Left ventricle myocardium superior (tissue), 1 donor: ENCODE measurements at regions not wholly inside any gene's neighbourhood (a gene's known extent, or its start where the extent isn't known, plus 50 kb on each side); places are given as distances from the start of the nearest gene placed in this dataset.

Source experiments
- ATAC-seq: fragments of 200-7000 bp; cut with Tn5 transposase; one replicate; pipeline ENCODE4 v1.9.1; 2020; ENCODE audit warnings: mild to moderate bottlenecking, moderate library complexity
- DNase-seq: peaks from one replicate; pipeline ENCODE4 v3.0.0-alpha.2; 2020
- intact Hi-C: fragments of 100-400 bp; cut with micrococcal nuclease; formaldehyde crosslinking; loops from one replicate; pipeline ENCODE4 v1.11.0; 2022
- donor health status: DM: no; HTN: yes; CAD: no; lungs with severe emphysema.

GRCh38 chr4:111811661-111812060 lies 333.6 kb upstream of the FAM241A start:
- intact Hi-C loops = no loop called here
- no peak for DNase-seq
- no peak for ATAC-seq

DNA sequence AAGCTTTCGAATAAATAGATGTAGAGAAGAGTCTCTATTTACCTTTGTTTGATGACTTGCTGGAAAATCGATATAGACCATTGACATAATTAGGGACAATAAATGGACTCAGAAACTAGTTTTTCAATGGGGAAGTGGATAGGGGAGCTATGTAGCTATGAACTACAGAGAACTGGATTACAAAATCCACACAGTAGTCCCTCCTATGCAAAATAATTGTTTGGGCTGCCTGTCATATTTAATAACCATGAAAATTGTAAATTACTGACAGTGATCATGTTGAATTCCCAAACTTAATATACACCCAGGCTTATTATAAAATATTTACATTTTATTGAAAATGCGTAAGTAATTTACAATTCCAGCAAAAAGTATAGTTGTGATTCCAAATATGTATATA lies 333.1 kb upstream of the FAM241A start:
- DNase-seq = no peak
- ATAC-seq = no peak

GRCh38 chr4:111812760-111813159 lies 332.5 kb upstream of the FAM241A start:
- no peak for DNase-seq
- no peak for ATAC-seq
- intact Hi-C loops = no loop called here

More for the DNA sequence above, 333.1 kb upstream of the FAM241A start:
- intact Hi-C loops = no loop called here

- intact Hi-C loops = no loop called here
- ATAC-seq (no peak), DNase-seq (no peak)
These were observed 331.6 kb upstream of the FAM241A start for GRCh38 chr4:111813555-111814140.

DNA sequence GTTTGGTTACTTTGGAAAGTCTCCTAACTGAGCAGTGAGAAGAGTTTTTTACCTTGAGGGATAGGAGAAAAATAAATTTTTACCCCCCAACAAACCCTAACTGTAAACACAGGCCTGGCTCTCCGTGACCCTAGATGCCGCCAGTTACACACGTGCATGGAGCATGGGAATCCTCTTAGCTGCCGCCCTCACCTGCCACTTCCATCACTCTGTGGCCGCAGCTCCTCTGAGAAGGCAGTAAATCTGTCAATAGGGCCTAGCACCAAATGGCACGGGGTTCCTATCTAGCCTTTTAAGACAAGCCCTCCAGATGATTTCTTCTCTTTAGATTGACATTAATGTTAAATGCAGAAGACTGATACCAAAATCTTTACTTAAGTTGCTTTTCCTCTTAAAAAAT lies 330.3 kb upstream of the FAM241A start:
- DNase-seq (no peak), ATAC-seq (no peak)
- intact Hi-C loops = no loop called here

- no peak for DNase-seq
These were observed 323.9 kb upstream of the FAM241A start for GRCh38 chr4:111821342-111821741.

GRCh38 chr4:111836601-111837000 lies 308.7 kb upstream of the FAM241A start:
- intact Hi-C loops = no loop called here
- no peak for ATAC-seq
- no peak for DNase-seq

More at GRCh38 chr4:111821342-111821741, 323.9 kb upstream of the FAM241A start:
- intact Hi-C loops = no loop called here
- ATAC-seq = no peak

GRCh38 chr4:111837761-111838160 lies 307.5 kb upstream of the FAM241A start:
- intact Hi-C loops = no loop called here
- no peak for DNase-seq
- ATAC-seq = no peak

GRCh38 chr4:111838406-111838930 lies 306.8 kb upstream of the FAM241A start:
- intact Hi-C loops = no loop called here
- DNase-seq = no peak
- ATAC-seq = no peak

GRCh38 chr4:111839141-111839540 lies 306.1 kb upstream of the FAM241A start:
- DNase-seq = no peak
- ATAC-seq = no peak
- intact Hi-C loops = no loop called here

DNA sequence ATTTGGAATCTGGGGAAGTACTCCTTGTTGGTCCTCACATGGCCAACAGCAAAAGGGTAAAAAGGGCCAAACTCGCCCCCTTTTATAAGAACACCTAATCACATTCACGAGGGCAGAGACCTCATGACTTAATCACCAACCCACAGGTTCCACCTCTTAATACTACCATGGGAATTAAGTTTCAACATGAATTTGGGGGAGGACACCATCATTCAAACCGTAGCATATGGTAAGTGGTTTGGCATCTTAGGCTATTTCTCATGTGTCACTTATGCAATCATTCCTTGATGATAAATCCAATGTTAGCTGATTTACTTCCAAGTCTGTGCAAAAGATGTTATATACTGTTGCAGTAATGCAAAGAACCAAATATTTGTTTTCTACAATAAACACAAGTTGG lies 302.9 kb upstream of the FAM241A start:
- ATAC-seq (no peak), DNase-seq (no peak)
- intact Hi-C loops = no loop called here

- ATAC-seq (no peak), DNase-seq (no peak)
- intact Hi-C loops = no loop called here
These were observed 297.8 kb upstream of the FAM241A start for GRCh38 chr4:111847296-111848008.

GRCh38 chr4:111849746-111850284 lies 295.4 kb upstream of the FAM241A start:
- intact Hi-C loops = no loop called here
- no peak for ATAC-seq
- no peak for DNase-seq

DNA sequence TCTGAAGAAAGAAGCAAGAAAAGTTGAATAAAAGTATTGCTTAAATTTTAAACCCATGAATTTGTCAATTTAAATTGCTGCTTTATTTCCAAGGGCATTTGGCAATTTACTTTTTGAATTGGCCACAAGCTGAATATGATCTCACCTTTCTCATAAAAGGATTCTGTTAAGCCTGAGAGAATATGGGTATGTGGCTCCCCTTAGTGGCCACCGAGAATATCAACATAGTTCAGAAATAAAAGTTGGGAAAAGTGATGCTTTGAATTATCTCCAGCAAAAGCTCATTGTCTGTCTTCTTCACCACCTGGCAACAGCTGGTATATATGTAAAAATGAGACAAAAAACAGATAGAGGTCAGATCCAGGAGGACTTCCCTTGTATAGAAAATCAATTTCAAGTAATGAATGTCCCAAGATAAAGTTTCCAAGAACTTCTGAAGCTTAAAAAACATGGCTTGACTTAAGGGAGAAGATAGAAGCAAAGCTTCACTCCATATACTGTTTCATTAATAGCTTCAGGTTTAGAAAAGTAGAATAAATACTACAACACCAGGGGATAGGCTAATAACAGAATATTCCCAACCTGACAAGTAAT lies 290.7 kb upstream of the FAM241A start:
- ATAC-seq (no peak), DNase-seq (no peak)
- intact Hi-C loops = no loop called here

DNA sequence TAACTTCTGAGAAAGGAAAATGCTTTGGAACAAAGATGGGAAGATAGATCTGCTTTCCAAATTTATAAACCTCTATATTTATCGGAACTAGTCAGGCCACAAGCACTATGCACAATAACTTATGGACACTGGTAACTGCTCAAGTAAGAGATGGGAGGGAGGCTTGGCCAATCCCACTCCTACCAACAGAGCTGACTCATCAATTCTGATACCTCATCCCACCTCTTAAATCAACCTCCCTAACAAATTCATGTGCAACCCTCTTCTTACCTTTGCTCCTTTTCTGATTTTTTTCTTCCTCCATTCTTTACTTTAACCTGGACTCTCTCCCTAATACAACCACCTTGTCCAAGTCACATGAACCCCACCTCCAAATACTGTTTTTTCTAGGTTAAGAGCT lies 289.9 kb upstream of the FAM241A start:
- DNase-seq (no peak), ATAC-seq (no peak)
- intact Hi-C loops = no loop called here

DNA sequence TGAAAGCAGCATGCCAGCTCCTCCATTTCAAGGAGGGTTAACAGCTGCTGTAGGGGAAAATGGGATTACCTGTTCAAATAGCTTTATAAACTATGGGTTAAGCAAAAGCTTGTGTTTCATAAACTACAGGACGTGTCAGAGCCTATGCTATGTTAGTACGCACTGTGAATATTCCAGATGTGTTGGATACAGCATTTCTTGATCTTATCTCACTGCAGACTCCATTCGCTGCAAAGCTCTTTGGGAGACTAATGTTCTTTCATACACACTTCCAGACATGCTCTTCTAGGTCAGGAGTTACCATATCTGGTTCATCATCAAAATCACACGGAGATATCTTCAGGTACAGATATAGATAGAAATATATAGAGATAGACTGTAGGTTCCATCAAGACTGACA lies 281.2 kb upstream of the FAM241A start:
- ATAC-seq = no peak
- intact Hi-C loops = no loop called here

DNA sequence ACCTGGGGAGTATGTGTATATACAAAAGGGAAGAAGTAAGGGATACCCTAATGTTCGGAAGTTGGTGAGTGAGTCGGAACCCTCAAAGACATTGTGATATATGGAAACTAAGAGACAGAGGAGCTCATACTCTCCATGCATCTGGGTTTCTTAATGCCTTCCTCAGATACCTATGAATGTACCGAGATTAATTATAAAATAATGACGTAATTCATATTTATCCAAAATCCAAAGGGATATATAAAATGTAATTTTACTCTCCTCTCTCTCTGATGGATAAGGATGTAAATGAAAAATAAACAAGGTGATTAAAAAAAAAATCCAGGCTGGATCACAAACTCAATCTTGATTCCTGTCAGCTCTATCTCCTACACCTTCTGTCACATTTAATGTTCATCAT lies 275.9 kb upstream of the FAM241A start:
- intact Hi-C loops = no loop called here
- ATAC-seq (no peak), DNase-seq (no peak)

More for the DNA sequence above, 281.2 kb upstream of the FAM241A start:
- DNase-seq = no peak

GRCh38 chr4:111871802-111872201 lies 273.5 kb upstream of the FAM241A start:
- no peak for ATAC-seq
- DNase-seq = no peak
- intact Hi-C loops = no loop called here

- DNase-seq (no peak), ATAC-seq (no peak)
- intact Hi-C loops = no loop called here
These were observed 271.5 kb upstream of the FAM241A start for GRCh38 chr4:111873801-111874200.

- no peak for ATAC-seq
- DNase-seq = no peak
- intact Hi-C loops = no loop called here
These were observed 265.7 kb upstream of the FAM241A start for GRCh38 chr4:111879539-111879938.
